T-cell (primary cell): ENCODE measurements at regions not wholly inside any gene's neighbourhood (a gene's known extent, or its start where the extent isn't known, plus 50 kb on each side); places are given as distances from the start of the nearest gene placed in this dataset.
"Not testable (repeated sequence)": the region's sequence is repeated elsewhere in the genome, so short reads cannot be mapped to it uniquely, and the experiment has no call there.

Source experiments
- ATAC-seq, 4 experiments: fragments of 200-7000 bp in 3 of 4; fragments of 150-1000 bp in 1 of 4; cut with Tn5 transposase; replicated peaks in 1 of 4; 1 replicate in 3 of 4; 2 replicates in 1 of 4; pipeline ENCODE4 v1.10.0; 2021; ENCODE audit warnings: moderate library complexity in 3 of 4, mild to moderate bottlenecking in 2 of 4, moderate number of reproducible peaks in 1 of 4
- CTCF ChIA-PET, 2 donors: fragments of 300-600 bp; sonication (Branson Sonifier 250); formaldehyde crosslinking; loops; one replicate each; lab custom pipeline; 2022; ENCODE audit warnings: antibody characterized with exemption in 2 of 2; lab: Charles Lee
- POLR2A ChIA-PET, 2 donors: fragments of 300-600 bp; sonication (Branson Sonifier 250); formaldehyde crosslinking; loops; one replicate each; lab custom pipeline; 2022; ENCODE audit warnings: antibody characterized with exemption in 2 of 2; lab: Charles Lee
- DNase-seq, 35 experiments: peaks; one replicate each; pipeline versions ENCODE4 v3.0.0 to v3.0.0-alpha.2; 2013 to 2023
- H3K27ac ChIP-seq: one replicate; pipeline ENCODE4 v1.5.1; 2013; ENCODE audit warnings: low read length
- H3K27me3 ChIP-seq, 2 experiments: replicated peaks in 1 of 2; 1 replicate in 1 of 2; 2 replicates in 1 of 2; pipeline versions ENCODE4 v1.6.1 to v1.7.0; 2013; ENCODE audit warnings: low read length in 1 of 2, mixed read lengths in 1 of 2; ENCODE audit not compliant: control insufficient read depth in 2 of 2, insufficient read depth in 2 of 2; ENCODE audit errors: extremely low read depth in 1 of 2
- H3K36me3 ChIP-seq, 2 donors: 1 replicate in 1 of 2; 2 replicates in 1 of 2; pipeline versions ENCODE4 v1.6.1 to v1.7.0; 2013; ENCODE audit warnings: low read length in 1 of 2; ENCODE audit not compliant: control insufficient read depth in 2 of 2, insufficient read depth in 1 of 2; ENCODE audit errors: extremely low read depth in 1 of 2
- H3K4me1 ChIP-seq, 2 experiments: 1 replicate in 1 of 2; 2 replicates in 1 of 2; pipeline versions ENCODE4 v1.6.1 to v1.7.0; 2013; ENCODE audit warnings: low read length in 2 of 2, mixed read lengths in 1 of 2; ENCODE audit not compliant: insufficient read depth in 2 of 2, control insufficient read depth in 1 of 2; ENCODE audit errors: extremely low read depth in 1 of 2
- H3K4me3 ChIP-seq, 2 donors: 1 replicate in 1 of 2; 2 replicates in 1 of 2; pipeline versions ENCODE4 v1.5.1 to v1.7.0; 2013; ENCODE audit warnings: mild to moderate bottlenecking in 2 of 2, low read length in 1 of 2, moderate library complexity in 1 of 2; ENCODE audit not compliant: control insufficient read depth in 1 of 2; ENCODE audit errors: extremely low read depth in 1 of 2
- H3K9me3 ChIP-seq: 2 replicates; pipeline ENCODE4 v1.7.0; 2013
- H3K27ac Mint-ChIP-seq, 2 donors: one replicate each; pipeline ENCODE4 v1.8.0; 2020 to 2021; ENCODE audit warnings: mild to moderate bottlenecking in 2 of 2, mixed read lengths in 2 of 2
- H3K27me3 Mint-ChIP-seq, 2 donors: one replicate each; pipeline ENCODE4 v1.8.0; 2021 to 2022; ENCODE audit warnings: mixed read lengths in 2 of 2
- H3K36me3 Mint-ChIP-seq: one replicate; pipeline ENCODE4 v1.8.0; 2021; ENCODE audit warnings: mixed read lengths
- H3K4me1 Mint-ChIP-seq, 3 donors: one replicate each; pipeline ENCODE4 v1.8.0; 2020 to 2022; ENCODE audit warnings: mixed read lengths in 3 of 3, mild to moderate bottlenecking in 1 of 3
- H3K4me3 Mint-ChIP-seq, 3 donors: one replicate each; pipeline ENCODE4 v1.8.0; 2020 to 2022; ENCODE audit warnings: mild to moderate bottlenecking in 3 of 3, mixed read lengths in 3 of 3, moderate library complexity in 3 of 3
- H3K9me3 Mint-ChIP-seq, 3 donors: one replicate each; pipeline ENCODE4 v1.8.0; 2020 to 2022; ENCODE audit warnings: mixed read lengths in 3 of 3
- WGBS: methylation state at CpG from one replicate; pipeline ENCODE4 v1.1.5; 2013; ENCODE audit warnings: missing lambda C conversion rate; ENCODE audit not compliant: insufficient coverage; 5-methylcytosine and 5-hydroxymethylcytosine counted together

DNA sequence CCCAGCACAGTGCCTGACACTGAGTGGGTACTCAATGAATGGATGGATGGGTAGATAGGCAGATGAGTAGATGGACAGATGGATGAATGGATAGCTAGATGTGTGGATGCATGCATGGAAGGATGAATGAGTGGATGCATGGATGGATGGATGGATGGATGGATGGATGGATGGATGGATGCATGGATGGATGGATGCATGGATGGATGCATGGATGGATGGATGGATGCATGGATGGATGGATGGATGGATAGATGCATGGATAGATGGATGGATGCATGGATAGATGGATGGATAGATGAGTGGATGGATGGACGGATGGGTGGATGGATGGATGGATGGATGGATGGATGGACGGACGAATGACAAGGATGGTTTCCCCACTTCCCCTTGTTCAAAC, 166.6 kb downstream of the HS3ST2 start:
- H3K36me3 ChIP-seq, H3K27me3 ChIP-seq, DNase-seq, H3K27ac ChIP-seq, POLR2A ChIA-PET, H3K4me1 ChIP-seq, CTCF ChIA-PET, H3K4me1 Mint-ChIP-seq, H3K27ac Mint-ChIP-seq, H3K36me3 Mint-ChIP-seq, H3K4me3 ChIP-seq, H3K4me3 Mint-ChIP-seq, ATAC-seq, H3K9me3 ChIP-seq: not testable (repeated sequence)
- peaks cover 8 to 12% of the 10 kb centered on the region in 2 donors for H3K27me3 Mint-ChIP-seq
- H3K9me3 Mint-ChIP-seq = peaks cover 8 to 26% (median 20%) of the 10 kb centered on the region in 3 donors
- no CpG with 5 or more reads among the region's 3 CpGs for WGBS

GRCh38 chr16:22979038-22979437, 165.1 kb downstream of the HS3ST2 start:
- Histone ChIP-seq H3K36me3 (no peaks in the 10 kb centered on the region), H3K4me1 (no peaks in the 10 kb centered on the region), H3K9me3 (peaks cover 3% of the 10 kb centered on the region), H3K4me3 (no peak overlapping the region), H3K27ac (no peak overlapping the region), H3K27me3 (peaks cover 0 to 9% of the 10 kb centered on the region in 2 experiments)
- ChIA-PET POLR2A (no interaction called here), CTCF (no interaction called here)
- Mint-ChIP-seq H3K4me3 (no peak overlapping the region), H3K36me3 (no peaks in the 10 kb centered on the region), H3K9me3 (peaks cover 4 to 15% (median 11%) of the 10 kb centered on the region in 3 donors), H3K27ac (no peak overlapping the region), H3K4me1 (no peaks in the 10 kb centered on the region), H3K27me3 (peaks cover 15 to 16% of the 10 kb centered on the region in 2 donors)
- ATAC-seq (no peak), DNase-seq (no peak)
- WGBS = 44% methylated on average over 2 of the region's 2 CpGs

- Histone ChIP-seq H3K9me3 (peaks cover under 1% of the 10 kb centered on the region), H3K27me3 (peaks cover 0 to 9% of the 10 kb centered on the region in 2 experiments), H3K4me3 (no peak overlapping the region), H3K36me3 (no peaks in the 10 kb centered on the region), H3K27ac (no peak overlapping the region), H3K4me1 (no peaks in the 10 kb centered on the region)
- peak in 1 of 35 experiments; percentile 1 for DNase-seq
- Mint-ChIP-seq H3K36me3 (no peaks in the 10 kb centered on the region), H3K27me3 (peaks cover 15 to 17% of the 10 kb centered on the region in 2 donors), H3K9me3 (peaks cover under 1 to 4% (median under 1%) of the 10 kb centered on the region in 3 donors), H3K4me1 (no peaks in the 10 kb centered on the region), H3K27ac (no peak overlapping the region), H3K4me3 (no peak overlapping the region)
- whole genome bisulfite sequencing = no CpG with 5 or more reads among the region's 4 CpGs
- no peak for ATAC-seq
- CTCF ChIA-PET = no interaction called here
- POLR2A ChIA-PET = no interaction called here
Measured at GRCh38 chr16:22977294-22977697, 163.3 kb downstream of the HS3ST2 start.

GRCh38 chr16:22973522-22973921, 159.6 kb downstream of the HS3ST2 start:
- no peaks in the 10 kb centered on the region for H3K36me3 Mint-ChIP-seq
- ATAC-seq (no peak), DNase-seq (no peak)
- H3K9me3 Mint-ChIP-seq = no peaks in the 10 kb centered on the region
- H3K4me1 Mint-ChIP-seq = no peaks in the 10 kb centered on the region
- peaks cover 17 to 30% of the 10 kb centered on the region in 2 donors for H3K27me3 Mint-ChIP-seq
- Histone ChIP-seq H3K27me3 (peaks cover 0 to 11% of the 10 kb centered on the region in 2 experiments), H3K9me3 (no peaks in the 10 kb centered on the region), H3K4me1 (no peaks in the 10 kb centered on the region), H3K36me3 (no peaks in the 10 kb centered on the region), H3K4me3 (no peak overlapping the region), H3K27ac (no peak overlapping the region)
- POLR2A ChIA-PET = no interaction called here
- H3K27ac Mint-ChIP-seq = no peak overlapping the region
- no peak overlapping the region for H3K4me3 Mint-ChIP-seq
- CTCF ChIA-PET = no interaction called here

GRCh38 chr16:22971346-22971924, 157.5 kb downstream of the HS3ST2 start:
- DNase-seq (no peak), ATAC-seq (no peak)
- no peaks in the 10 kb centered on the region for H3K9me3 Mint-ChIP-seq
- H3K27me3 Mint-ChIP-seq = peaks cover 19 to 35% of the 10 kb centered on the region in 2 donors
- POLR2A ChIA-PET = no interaction called here
- no peaks in the 10 kb centered on the region for H3K9me3 ChIP-seq
- H3K4me3 Mint-ChIP-seq = no peak overlapping the region
- peaks cover 0 to 8% of the 10 kb centered on the region in 2 experiments for H3K27me3 ChIP-seq
- no peaks in the 10 kb centered on the region for H3K4me1 Mint-ChIP-seq
- CTCF ChIA-PET = no interaction called here
- H3K36me3 ChIP-seq = no peaks in the 10 kb centered on the region
- no peaks in the 10 kb centered on the region for H3K36me3 Mint-ChIP-seq
- no peaks in the 10 kb centered on the region for H3K4me1 ChIP-seq
- no peak overlapping the region for H3K27ac ChIP-seq
- no peak overlapping the region for H3K4me3 ChIP-seq
- 75% methylated on average over 2 of the region's 5 CpGs for WGBS
- no peak overlapping the region for H3K27ac Mint-ChIP-seq

- ChIA-PET CTCF (no interaction called here), POLR2A (interaction anchor here in 1 of 2 donors (0.6 kb wide), 1 partner anchor 25 kb away, joined by 3 read pairs; no protein-coding TSS in a partner anchor)
- no peak overlapping the region for H3K4me3 Mint-ChIP-seq
- no peaks in the 10 kb centered on the region for H3K4me1 ChIP-seq
- H3K9me3 ChIP-seq = no peaks in the 10 kb centered on the region
- 51% methylated on average over 3 of the region's 4 CpGs for WGBS
- no peak overlapping the region for H3K27ac Mint-ChIP-seq
- no peak overlapping the region for H3K4me3 ChIP-seq
- H3K27ac ChIP-seq = no peak overlapping the region
- ATAC-seq (no peak), DNase-seq (no peak)
- no peaks in the 10 kb centered on the region for H3K36me3 Mint-ChIP-seq
- peaks cover 0 to 9% of the 10 kb centered on the region in 2 experiments for H3K27me3 ChIP-seq
- H3K4me1 Mint-ChIP-seq = no peaks in the 10 kb centered on the region
- peaks cover 0 to 3% (median 0%) of the 10 kb centered on the region in 3 donors for H3K9me3 Mint-ChIP-seq
- H3K27me3 Mint-ChIP-seq = peaks cover 24 to 39% of the 10 kb centered on the region in 2 donors
- H3K36me3 ChIP-seq = no peaks in the 10 kb centered on the region
Measured at GRCh38 chr16:22970209-22970865, 156.4 kb downstream of the HS3ST2 start.
